HG03097 (cell line): ENCODE measurements at regions not wholly inside any gene's neighbourhood (a gene's known extent, or its start where the extent isn't known, plus 50 kb on each side); places are given as distances from the start of the nearest gene placed in this dataset.
"Not testable (repeated sequence)": the region's sequence is repeated elsewhere in the genome, so short reads cannot be mapped to it uniquely, and the experiment has no call there.

Experiments used
- ATAC-seq: cut with Tn5 transposase; IDR thresholded peaks from one replicate; pipeline ENCODE4 v1.9.1; 2021; ENCODE audit not compliant: unreplicated experiment, low FRiP score

DNA sequence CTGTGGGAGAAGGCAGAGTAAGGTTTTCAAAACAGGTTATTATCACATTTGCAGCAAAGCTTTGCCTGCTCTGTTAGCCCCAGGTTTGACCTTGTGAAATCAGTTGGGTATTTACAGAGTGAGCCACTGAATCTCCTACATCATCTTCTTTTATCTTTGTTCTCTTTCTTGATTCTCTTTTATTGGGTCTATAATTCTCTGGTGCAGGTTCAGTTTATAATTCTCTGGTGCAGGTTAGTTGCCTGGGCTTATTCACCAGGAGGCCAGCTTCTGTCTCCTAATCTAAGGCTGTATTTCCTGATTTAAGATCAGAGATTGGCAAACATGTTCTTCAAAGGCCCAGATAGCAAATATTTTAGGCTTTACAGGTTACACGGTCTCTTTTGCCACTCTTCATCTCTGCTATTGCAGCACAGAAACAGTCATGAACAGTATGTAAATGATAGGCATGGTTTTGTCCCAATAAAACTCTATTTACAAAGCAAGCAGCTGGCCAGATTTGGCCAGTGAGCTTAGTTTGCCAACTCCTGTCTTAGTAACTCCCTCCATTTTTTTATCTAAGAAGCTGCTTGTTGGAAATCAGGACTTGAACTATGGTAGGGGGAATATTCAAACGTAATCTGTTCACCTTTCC is 205.0 kb upstream of the RIMS1 start:
- no peak for ATAC-seq

DNA sequence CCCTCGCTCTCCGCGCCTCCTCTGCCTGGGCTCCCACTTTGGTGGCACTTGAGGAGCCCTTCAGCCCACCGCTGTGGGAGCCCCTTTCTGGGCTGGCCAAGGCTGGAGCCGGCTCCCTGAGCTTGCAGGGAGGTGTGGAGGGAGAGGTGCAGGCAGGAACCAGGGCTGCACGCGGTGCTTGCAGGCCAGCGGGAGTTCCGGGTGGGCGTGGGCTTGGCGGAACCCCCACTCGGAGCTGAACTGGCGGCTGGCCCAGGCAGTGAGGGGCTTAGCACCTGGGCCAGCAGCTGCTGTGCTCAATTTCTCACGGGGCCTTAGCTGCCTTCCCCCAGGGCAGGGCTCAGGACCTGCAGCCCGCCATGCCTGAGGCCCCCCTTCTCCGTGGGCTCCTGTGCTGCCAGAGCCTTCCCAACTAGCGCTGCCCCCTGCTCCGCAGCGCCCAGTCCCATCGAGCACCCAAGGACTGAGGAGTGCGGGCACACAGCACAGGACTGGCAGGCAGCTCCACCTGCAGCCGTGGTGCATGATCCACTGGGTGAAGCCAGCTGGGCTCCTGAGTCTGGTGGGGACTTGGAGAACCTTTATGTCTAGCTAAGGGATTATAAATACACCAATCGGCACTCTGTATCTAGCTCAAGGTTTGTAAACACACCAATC is 200.2 kb upstream of the RIMS1 start:
- not testable (repeated sequence) for ATAC-seq

DNA sequence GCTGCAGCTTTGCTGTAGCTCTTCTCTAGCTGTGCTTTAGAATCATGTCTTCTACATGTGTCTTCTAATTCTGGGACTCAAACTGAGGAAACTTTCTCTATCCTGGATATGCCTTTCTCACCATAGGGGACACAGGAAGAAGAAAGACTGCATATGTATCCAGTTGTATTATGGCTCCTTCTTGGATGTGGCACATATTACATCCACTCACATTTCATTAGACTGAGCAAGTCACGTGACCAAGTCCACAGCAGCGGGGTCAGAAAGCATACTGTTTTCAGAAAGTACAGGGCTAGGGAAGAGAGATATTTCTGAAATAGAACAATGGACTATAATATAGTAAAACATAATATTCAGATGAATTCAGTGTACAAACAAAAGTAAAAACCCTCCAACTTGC is 187.6 kb upstream of the RIMS1 start:
- no peak for ATAC-seq

DNA sequence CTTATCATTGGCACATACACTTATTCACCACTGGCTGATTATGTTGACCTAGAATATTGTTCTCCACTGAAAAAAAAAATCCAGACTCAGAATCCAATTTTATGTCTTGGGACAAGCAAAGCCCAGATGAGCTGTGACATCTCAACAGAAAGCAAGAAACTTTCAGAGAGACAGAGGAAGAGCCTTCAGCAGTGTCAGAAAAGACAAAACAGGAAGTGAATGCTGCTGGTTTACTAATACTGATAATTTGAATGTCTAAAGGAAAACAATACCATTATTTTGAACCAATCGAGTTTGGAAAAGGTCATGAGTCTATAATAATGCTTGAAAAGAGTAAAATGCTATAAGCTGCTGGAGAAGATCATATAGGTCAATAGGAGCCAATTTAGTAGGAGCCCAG is 179.8 kb upstream of the RIMS1 start:
- ATAC-seq = no peak

DNA sequence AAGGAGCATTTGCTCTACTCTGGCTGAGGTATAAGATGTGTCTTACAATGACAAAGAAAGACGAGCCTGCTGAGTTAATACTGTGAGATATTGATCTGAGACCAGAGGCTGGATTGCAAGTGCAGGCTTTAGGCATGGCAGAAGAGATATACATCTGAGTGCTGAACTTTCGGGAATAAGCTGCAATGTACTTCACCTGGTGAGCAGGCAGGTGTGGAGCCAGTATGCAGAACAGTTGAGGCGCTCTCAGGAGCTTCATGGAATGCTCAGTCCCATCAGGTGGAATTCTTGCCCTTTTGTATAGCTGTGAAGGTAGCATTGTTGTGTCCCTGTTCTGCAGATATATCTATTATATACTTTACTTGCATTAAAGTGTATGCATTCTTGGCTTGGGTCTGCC is 179.3 kb upstream of the RIMS1 start:
- ATAC-seq = no peak

DNA sequence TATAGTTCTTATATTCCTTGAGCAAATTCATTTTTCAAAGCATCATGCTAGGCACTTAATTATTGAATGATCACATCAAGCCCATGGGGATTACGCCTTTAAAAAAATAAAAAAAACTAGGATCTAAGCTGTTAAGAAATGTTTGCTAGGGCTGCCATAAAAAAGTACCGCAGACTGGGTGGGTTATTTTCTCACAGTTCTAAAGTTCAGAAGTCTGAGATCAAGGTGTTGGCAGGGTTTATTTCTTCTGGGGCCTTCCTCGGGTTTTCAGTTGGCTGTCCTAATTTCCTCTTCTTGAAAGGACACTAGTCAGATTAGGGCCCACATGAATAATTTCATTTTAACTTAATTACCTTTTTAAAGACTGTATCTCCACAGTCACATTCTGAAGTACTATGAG is 165.6 kb upstream of the RIMS1 start:
- no peak for ATAC-seq

DNA sequence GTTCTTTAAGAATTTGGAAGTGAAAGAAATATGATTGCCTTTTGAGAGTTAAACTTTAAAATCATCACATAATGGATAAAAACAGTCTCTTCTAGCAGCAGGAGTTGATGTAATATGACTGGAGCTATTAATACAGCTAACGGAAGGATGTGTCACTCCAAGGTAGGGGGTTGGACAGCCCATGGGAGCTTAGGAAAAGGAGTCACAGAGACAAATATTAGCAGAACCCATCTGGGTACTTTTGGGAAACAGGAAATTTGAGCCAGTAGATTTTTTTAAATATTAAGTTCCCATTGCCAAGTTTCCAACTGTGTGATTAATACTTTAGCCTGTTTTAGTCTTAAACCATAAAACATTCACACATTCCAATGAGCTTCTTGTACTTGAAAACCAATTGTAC is 164.7 kb upstream of the RIMS1 start:
- no peak for ATAC-seq

DNA sequence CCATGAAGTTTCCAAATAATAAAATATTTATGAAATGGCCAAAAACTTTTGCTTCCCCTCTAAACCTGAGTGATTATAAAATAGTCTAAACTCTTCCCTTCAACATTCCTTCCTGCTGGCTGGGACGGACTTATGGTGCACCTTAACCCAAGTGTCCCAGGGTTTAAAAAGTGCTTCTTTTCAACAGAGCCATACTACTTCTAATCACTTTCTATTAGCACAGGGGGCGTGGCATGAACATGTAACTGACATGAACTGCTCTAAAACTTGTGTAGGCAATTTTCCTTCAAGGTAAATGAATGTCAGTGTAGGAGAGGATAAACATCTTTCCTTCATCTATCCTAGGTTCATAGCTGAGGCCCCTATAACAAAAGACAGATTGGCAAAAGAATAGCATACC is 163.6 kb upstream of the RIMS1 start:
- no peak for ATAC-seq

DNA sequence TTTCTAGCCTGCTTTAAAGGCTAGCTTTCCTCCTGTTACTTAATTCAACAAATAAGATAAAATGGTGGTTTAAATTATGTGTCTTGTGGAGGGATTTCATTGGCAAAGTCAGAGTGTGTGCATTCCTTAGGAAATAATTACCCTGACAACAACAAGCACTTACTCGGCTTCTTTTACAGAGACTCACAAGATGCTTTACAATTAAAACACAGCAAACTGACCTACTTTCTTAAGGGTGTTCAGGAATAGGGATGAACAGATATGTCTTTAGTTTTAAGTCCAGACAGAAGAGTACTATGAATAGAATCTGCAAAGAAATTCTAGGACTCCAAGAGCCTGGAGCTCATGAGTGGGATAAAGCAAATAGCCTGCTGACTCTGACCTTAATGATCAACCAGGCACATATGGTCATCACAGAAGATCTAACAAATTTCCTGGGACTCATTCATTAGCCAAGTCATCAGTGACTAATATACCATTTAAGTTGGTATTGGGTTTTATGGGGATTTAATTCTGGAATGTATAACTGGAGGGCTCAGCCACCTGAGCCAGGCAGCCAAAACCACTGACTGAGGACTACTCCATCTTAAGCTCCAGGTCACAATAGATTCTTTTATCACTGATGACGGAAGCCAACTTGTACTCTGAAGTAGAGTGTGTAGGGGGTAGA is 161.8 kb upstream of the RIMS1 start:
- ATAC-seq = no peak

DNA sequence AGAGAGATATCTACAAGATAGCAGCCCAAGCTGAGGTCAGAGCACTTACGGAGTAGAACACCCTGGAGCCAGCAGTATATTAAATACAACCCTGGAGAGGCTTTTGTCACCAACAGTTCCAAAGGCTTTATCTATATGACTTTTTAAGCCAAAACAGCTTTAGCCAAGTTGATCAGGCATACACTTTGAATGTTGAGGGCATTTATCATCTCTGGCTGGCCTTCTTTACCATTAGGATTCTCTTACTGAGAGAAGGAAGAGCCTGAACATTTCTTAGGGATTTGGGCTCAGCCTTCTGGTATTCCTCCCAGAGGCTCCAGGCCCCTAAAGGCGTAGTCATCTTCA is 161.3 kb upstream of the RIMS1 start:
- ATAC-seq = no peak

DNA sequence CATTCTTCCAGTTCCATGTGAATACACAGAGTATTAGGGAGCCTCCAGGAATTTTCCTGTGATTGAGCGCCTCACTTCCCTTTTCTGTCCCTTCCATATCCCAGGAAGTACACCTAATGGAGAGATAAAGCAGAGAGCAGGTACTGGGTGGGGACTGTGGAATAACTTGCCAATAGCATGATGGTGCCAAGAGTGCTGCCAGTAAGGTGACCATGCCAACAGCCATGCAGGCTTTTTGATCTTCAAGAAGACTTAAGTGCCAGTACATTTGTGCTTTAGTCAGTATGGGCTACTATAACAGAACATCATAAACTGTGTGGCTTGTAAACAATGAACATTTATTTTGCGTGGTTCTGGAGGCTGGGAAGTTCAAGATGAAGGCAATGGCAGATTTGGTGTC is 160.2 kb upstream of the RIMS1 start:
- no peak for ATAC-seq

DNA sequence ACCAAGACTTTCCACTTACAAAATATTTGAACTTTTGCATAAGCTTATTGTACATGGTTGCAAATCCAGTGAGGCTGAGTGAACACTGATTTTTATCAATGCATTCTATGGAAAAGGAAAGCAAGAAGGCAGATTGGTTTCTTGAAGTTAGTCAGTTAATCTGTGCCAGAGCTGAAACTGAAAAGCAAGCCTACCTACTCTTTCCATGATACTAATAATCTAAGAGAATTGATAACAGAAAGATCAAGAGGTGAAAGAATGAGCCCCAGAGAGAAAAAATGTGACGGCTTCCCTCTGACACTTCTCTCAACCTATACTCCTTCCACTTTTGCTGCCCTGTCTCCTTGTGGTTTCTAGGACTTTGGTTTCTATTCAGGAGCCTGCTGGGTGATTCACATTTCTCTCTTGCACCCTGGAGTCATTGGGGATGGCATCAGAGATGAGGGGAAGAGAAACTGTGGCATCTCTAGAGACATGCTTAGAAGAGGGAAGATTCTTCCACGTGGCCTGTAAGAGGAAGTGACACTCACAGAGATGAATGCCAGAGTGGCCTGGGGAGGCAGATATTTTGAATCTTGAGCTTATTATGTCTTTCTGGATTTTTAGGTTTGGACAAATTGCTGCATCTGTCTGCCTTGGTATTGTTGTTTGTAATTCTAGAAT is 158.6 kb upstream of the RIMS1 start:
- peak; percentile 96 for ATAC-seq

DNA sequence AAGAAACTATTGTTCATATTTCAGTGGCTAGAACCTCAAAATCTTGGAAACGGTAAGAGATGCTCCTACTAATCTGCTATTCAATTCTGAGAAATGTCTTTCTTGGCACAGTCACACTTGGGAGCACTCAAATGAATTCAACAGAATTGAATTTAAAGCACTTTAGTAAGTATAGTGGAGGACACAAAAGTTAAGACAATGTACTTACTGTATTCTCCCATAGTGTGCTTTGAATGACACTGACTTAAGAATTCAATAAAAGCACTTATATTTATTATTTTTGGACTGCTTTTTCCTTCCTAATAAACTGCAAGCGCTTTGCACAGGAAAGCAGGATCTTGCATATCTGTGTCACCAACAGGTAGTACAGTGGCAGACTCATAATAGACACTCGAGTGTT is 156.1 kb upstream of the RIMS1 start:
- ATAC-seq = no peak

DNA sequence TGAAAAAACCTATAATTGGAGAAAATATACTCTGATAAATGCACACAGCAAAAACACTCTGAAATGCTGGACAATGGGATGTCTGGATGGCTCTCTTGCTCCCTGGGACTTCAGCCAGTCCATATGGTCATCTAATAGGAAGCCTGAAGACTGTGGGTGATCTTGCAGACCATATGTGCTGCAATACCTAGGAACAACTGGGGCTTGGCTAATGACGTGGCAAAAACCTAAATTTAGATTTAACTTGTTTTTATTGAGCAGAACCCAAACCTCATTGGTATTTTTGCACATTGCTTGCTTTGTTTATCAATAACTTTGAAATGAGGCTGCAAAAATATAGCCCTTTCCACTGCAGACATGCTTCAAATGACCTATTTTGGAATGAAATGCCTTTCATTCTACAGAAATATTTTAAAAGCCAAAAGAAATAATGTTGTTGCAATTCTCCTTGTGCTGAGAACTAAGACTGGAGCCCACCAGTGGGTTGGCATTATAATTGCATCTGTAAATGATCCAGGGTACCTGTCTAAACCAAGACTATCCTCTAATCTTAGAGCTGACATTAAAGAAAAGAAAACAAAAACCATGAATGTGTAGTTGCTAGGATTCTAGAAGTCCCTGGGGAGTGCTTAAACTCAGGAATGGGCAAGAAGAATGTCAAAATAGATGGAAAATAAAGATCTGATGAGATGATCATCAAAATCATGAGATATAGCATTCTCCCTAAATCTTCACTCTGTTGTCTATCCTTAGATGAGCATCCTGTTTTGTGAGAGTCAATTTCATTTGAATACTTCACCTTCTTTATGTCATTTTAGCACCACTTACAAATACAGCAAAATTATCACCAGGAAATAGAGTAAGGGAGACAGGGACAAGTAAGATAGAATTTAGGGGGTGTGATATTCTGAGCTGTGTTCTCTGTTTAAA is 152.1 kb upstream of the RIMS1 start:
- no peak for ATAC-seq

DNA sequence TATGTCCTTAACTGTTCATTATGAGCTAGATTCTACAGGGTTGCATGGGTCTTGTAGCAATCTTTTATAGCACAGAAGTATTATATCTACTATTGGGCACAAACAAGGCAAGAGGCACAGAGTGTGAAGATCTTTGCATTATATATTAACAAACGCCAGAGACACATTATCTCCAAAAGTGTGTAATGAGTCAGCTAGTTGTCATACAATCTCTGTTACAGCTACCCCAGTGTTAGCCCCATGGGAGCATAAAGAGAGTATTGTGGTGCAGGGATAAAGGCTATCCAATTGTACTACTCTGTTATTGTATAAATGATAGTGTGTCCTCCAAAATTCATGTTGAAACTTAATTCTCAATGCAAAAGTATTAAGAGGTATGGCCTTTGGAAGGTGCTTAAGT is 148.4 kb upstream of the RIMS1 start:
- ATAC-seq = no peak

DNA sequence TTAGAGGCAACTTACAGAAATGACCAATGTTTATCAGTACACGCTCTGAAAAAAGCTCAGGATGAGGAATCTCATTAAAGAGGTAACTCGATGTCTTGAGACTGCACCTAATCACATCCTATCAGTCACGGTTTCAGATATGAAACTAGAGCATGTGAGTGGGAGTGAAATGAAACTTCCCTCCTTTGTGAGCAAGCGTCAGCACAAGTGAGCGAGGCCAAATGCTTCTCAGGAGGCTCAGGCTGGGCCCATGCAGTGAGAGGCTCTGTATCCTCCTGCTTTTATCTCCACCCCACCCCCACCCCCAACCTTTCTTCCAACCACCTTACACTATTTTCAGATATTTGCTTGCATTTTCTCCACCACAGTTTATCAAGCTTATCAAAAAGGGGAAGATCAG is 140.8 kb upstream of the RIMS1 start:
- no peak for ATAC-seq

DNA sequence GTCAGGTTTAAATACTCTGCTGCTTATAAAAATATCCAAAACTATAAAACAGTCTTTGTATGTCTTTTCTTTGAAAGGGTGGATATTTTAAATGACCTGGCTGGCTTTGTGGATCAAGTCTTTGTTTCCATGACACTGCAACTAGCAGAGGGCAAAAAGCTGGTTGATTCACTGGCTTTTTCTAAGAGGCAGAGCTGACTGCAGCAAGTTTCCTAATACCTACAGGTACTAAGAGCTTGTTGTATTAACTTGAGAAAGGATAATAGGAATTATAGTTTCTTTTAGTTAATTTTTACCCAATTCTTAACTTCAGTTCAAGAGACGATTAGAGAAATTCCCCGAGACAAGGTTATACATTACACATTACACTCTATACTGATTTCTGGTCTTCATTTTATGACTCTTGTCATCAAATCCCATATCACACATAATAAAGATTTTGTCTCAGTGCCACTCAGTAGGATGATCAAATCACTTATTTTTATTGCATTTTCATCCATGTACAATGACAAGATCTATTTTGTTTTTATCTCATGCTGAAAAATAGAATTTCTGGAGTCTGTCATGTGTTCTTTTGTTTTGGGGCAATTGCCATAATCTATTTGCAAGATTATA is 120.1 kb upstream of the RIMS1 start:
- no peak for ATAC-seq

DNA sequence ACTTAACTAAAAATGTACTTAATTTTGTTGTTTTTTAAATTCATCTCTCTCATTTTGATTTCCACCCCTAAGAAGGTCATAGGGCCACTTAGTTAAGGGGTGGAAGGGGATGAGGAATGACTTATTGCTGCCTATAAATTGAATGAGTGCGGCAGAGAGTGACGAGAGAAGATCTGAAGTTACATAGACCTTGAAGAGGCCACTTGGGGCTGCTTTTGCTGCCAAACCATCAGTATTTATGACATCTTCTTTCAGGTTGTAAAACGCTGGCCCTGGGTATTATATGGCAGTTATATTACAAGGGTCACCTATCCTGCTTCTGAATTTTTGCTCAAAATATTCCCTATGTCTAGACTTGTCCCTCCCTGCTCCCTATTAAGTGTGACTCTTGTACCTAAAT is 119.6 kb upstream of the RIMS1 start:
- ATAC-seq = no peak

DNA sequence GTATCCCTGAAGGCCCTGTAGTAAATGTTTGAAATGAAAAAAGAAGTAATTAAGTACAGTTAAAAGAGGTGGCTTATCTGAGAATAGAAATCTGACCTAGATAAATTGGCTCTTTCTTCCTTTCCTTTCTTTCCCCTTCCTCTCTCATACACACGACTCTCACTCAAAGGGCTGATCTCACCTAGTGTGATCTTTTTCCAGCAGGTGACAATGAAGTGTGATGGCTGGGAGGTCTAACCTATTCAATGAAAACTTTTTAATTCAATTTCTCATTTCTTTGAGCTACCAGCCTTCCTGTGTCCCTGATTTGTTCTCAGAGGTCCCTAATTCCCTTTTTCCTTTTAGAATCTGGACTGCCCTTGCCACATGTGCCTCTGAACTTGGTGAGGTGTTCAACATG is 118.0 kb upstream of the RIMS1 start:
- ATAC-seq = no peak

DNA sequence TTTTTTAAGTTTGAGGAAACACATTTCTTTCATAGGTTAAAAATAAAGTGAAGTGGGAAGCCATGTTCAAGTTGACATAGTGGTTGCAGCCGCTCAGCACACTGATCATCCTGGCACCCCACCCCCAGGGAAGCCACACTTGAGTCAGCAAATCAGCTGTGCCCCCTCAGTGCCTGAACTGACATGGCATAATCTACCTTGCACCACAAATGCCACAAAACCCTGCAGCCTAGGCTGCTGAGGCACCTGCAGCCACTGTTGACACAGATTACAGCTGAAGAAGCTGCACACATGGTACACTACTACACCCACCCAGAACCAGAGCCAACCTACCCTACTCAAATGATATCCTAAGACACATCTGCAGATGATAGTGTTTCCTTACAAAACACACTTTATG is 77.5 kb upstream of the RIMS1 start:
- ATAC-seq = no peak
